ENCODE measurements at regions not wholly inside any gene's neighbourhood (a gene's known extent, or its start where the extent isn't known, plus 50 kb on each side); places are given as distances from the start of the nearest gene placed in this dataset.

DNA sequence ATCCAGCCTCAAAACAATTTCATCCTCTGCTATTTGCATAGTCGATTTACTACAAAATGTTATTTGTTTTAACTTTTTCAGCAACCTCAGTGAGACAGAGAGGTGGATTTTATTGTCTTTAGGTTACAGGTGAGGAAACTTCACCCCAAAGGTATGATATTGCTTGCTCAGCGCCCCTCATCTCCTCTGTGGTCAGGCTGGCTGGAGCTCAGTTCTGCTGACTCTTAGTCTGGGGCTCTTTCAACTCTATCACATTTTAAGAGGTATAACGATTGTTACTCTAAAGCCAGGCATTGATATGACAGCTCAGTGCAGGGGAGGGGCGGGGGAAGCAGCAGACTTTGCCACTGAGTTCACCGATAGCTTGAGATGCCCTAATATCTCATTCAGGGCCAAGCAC, 103.0 kb upstream of the DPH6 start:
- in situ Hi-C loops (cut with HindIII; ENCODE audit: low pct_ligation_motif_present, low pct_unique_long_range_greater_than_20kb, low sequenced_read_pairs) = no loop called here
- DNase-seq = no peak

DNA sequence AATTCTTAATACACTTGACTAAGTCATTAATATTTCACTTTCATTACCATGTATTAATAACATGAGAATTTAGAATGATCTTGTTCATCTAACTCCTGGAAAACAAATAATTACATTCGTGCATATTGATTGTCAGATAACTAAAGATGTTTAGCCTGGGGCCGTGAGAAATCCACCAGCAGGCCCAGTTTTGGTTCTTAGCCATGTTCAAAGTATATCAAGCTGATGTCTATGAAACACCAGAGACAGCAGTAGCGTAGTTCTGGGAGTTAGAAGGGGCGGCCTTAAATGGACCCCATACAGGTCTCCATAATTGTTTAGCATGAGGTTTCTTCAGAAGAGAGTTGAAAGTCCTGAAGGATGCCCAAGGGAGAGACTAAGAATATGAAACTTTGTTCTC, 103.6 kb upstream of the DPH6 start:
- no peak for DNase-seq
- in situ Hi-C loops (cut with HindIII; ENCODE audit: low pct_ligation_motif_present, low pct_unique_long_range_greater_than_20kb, low sequenced_read_pairs) = no loop called here

DNA sequence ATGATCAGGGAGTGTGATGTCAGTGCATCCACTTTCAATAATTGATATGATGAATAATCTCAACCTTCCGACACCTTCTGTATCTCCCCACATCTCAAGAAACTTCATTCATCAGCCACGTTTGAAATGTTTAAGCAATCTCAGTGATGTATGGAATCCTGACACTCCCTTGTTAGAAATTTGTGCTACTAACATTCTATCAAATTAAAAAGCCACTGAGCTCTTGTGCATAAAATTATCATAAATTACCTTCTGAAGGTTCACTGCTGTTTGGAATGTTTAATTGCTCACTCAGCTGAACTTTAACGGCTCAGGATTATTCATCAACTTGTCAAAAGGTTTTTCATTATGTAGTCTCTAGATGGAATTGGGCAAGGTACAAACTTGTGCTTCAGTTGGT, 108.4 kb upstream of the DPH6 start:
- in situ Hi-C loops (cut with HindIII; ENCODE audit: low pct_ligation_motif_present, low pct_unique_long_range_greater_than_20kb, low sequenced_read_pairs) = no loop called here
- DNase-seq = no peak

DNA sequence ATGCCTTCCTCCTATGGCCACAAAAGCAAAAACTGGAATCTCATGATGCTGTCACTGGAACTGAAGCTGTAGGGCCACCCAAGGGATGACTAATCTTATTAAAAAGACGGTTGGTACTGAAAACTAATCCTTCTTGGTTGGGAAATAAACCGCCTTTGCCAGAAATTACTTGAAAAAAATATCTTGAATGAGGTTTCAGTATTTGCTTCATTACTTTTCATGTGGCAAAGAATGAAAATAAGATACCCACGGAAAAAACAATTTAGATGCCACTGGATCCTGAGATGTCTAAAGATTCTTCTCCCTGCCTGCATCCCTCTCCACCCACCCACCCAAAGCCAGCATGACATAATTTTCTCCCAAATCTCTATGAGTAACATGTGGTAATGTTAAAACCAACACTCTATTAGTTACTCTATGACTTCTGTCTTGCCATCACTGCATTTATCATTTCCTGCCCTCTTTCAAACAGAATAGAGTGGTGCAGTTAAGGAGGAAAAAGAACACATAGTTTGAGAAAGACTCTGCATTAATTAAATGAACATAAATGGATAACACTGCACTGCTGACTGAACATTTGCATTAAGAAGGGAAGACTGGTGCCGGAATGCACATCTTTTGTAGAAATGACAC, 111.8 kb upstream of the DPH6 start:
- in situ Hi-C loops (cut with HindIII; ENCODE audit: low pct_ligation_motif_present, low pct_unique_long_range_greater_than_20kb, low sequenced_read_pairs) = no loop called here
- no peak for DNase-seq

DNA sequence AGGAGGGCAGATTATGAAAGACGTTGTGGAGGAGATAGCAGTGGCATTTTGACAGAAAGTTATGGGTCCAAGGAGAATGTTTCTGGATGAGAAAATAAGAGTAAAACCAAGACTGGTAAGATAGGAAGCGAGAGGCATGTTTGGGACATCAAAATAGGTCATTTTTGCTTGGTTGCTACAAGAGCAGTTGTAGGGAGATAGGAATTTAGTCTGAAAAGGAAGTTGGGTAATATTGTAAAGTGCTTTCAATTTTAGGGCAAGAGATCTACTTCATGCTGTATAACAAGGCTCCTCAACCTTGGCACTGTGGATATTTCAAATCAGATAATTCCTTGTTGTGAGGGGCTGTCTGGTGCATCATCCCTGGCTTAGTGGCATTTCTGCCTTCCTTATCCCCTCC, 118.0 kb upstream of the DPH6 start:
- in situ Hi-C loops (cut with HindIII; ENCODE audit: low pct_ligation_motif_present, low pct_unique_long_range_greater_than_20kb, low sequenced_read_pairs) = no loop called here

DNA sequence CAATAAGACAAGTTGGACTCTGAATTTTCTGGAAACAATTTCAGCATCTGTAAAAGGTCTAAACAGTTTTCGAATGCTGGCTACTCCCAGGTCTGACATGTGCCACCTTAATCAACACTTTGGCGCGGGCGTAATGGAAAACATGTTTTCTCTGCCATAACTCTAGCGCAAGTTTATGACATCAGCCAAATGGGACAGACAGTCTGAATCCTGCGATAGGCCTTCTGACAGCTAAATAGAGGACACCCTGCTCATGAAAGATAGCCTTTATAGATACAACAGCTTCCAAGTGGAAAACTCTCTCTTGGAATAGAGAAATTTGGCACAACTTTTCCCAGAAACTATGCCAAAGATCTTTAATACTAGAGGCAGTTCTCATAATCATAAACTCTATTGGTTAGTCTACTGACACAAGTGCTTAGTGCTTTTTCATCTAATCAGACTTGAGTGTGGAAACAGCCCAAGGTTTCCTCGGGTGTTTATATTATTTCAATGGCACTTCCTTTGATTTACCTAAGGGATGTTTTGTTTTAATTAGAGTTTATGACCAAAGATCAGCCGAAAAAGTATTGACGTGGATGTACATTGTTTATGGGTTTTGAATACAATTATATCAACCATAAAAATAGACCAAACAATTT, 120.1 kb upstream of the DPH6 start:
- in situ Hi-C loops (cut with HindIII; ENCODE audit: low pct_ligation_motif_present, low pct_unique_long_range_greater_than_20kb, low sequenced_read_pairs) = no loop called here

More for the DNA sequence above, 118.0 kb upstream of the DPH6 start:
- no peak for DNase-seq

DNA sequence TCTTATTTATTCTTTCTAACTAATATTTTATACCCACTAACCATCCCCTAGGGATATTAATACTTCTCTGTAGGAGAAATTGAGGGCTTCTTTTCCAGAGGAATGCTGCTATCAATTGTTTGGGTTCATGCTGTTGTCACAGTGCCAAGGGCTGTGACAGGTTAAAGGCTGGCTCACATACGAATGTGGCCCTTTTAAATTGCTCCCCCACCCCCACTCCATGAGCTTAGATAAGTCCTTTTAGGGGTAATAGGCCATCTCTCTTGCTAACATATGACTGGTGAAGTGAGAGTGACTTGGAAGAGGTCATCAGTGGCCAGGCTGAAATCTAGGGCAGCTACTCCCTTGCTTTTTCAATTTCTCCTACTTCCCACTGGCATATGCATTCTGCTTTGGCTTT, 121.9 kb upstream of the DPH6 start:
- no peak for DNase-seq
- in situ Hi-C loops (cut with HindIII; ENCODE audit: low pct_ligation_motif_present, low pct_unique_long_range_greater_than_20kb, low sequenced_read_pairs) = no loop called here

More for the DNA sequence above, 120.1 kb upstream of the DPH6 start:
- no peak for DNase-seq

DNA sequence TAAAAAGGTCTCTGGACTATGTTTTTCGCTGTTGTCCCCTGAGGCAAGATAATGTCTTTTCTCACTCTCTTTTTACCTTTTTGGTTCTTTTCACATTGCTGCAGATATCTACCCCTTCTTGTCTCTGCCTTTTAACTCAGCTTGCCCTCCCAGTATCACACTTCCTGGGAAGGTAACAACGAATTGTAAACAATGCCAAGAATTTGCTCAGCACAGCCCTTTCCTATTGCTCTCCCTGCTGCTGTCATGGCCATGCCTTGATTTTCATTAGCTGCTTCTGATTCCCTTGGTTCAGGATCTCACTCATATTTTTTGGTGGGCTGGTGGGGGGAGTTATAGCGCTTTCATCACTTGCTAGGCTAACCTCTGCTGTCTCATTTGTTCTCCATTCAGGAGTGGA, 123.1 kb upstream of the DPH6 start:
- DNase-seq = no peak
- in situ Hi-C loops (cut with HindIII; ENCODE audit: low pct_ligation_motif_present, low pct_unique_long_range_greater_than_20kb, low sequenced_read_pairs) = no loop called here

DNA sequence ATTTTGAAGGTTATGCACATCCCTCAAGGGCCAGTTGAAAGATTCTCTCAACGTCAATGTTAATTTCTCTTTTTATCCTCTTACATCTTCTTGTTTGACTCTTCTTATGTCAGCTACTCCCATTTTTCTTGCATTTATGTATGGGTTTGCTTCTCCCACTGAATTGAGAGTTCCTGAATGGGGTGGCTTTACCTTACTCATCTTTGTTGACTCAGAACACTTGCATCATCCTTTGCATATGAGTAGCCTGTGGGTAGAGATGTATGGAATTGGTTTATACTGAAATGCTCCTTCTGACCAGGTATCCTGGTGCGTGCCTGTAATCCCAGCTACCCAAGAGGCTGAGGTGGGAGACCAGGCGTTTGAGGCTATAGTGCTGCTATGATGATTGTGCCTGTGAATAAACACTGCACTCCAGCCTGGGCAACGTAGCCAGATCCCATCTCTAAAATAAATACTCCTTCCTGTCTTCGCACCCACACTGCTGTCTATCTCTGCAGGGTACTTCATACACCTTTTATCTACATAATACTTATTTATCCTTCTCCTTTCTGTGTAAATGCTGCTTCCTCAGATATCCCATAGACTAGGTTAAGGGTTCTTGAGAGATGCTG, 123.6 kb upstream of the DPH6 start:
- in situ Hi-C loops (cut with HindIII; ENCODE audit: low pct_ligation_motif_present, low pct_unique_long_range_greater_than_20kb, low sequenced_read_pairs) = no loop called here
- DNase-seq = no peak

DNA sequence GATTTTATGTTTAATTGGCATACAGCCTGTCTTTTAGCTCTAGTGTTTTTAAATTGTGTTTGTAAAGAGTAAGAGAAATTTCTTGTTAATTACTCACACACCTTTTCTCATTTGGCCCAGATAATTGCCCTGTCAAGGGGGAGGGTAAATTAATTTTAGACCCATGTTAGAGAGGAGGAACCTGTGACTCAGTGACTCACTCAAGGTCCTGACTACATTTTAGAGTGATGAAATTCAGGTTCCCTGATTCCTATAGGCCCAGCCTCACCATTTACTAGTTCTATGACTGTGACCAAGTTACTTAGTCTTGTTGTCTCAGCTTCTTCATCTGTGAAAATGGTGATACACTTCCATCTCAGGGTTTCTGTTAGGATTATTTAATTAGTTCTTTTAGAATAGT, 125.2 kb upstream of the DPH6 start:
- no peak for DNase-seq
- in situ Hi-C loops (cut with HindIII; ENCODE audit: low pct_ligation_motif_present, low pct_unique_long_range_greater_than_20kb, low sequenced_read_pairs) = no loop called here

DNA sequence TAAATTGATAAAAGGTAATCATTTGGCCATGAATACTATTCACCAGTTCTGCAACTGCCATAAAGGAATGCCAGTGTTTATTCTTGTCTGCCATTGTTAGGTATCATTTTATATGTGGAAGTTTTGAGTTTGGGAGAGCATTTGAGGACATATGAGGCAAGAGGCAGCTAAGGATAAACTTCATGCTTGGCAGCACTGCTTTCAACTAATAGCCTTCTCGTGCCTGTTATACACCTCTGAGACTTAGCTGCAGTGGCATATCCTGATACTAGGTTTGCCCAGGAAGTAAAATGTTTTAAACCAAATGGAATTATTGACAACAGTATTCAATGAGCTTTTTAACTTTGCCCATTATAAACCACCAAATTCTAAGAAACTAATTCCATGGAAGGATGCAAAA, 126.0 kb upstream of the DPH6 start:
- in situ Hi-C loops (cut with HindIII; ENCODE audit: low pct_ligation_motif_present, low pct_unique_long_range_greater_than_20kb, low sequenced_read_pairs) = no loop called here
- DNase-seq = no peak

DNA sequence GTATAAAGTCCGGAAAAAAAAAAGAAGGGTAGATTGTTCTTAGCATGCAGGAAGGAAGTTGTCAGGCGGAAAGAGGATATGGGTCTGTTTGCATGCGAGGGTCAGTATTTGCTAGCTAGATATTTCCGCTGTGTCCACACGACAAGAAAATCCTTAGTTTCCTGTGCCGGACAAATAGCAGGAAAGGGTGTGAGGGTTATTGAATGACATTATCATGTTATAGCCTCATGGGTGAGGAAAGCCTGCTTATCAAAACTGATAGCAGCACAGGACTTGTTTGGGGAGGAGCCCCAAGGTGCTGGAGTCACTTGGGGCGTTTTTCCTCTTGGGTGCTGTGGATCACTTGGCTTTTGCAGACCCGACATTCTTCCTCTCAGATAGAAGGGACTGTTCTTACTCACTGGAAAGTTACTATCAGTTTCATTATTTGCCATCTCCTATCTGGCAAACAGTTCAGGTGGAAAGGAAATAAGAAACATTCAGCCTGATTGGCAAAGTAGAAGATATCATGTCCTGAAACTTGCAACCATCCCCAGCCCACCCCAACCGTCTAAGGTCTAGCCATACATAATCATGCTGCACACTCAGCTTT, 127.2 kb upstream of the DPH6 start:
- no peak for DNase-seq
- in situ Hi-C loops (cut with HindIII; ENCODE audit: low pct_ligation_motif_present, low pct_unique_long_range_greater_than_20kb, low sequenced_read_pairs) = no loop called here

DNA sequence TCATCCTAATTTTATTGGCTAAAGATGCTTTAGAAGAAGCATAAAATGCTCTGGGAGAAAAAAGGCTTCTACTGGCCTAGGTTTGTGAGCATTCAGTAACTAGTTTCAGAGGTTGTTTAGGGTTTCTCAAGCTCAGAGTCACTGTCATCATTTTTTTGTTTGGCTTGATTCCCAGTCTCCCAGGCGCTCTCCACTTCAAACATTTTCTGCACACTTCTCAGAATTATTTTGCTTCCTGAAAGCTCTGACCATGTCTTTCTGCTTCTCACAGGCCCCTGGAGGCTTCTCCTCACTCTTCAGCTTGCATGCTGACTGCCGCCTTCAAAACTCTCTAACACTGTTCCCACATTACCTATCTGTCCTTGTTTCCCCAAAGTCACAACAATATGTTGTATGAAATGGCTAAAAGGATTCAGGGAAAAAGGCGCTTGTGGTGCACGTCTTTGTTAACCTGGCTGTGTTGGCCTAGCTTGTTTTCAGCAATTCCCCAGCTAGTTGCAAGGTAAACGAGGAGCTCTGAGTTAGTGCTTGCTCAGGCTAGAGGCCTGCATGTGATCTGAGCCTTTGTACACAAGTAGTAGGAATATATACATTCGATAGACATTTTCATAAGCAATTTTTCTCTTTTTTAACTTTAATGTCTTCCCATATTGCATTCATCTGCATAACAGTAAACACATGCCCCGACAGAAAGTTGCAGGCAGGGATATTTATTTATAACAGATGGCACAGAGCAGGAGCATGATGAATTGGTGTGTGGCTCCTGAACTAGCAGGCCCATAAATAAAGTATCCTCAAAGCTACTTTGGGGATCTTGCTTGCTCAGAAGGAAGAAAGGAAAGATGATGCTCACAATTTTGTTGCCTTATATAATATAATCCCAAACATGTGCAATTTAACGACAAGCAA, 129.2 kb upstream of the DPH6 start:
- DNase-seq = no peak
- in situ Hi-C loops (cut with HindIII; ENCODE audit: low pct_ligation_motif_present, low pct_unique_long_range_greater_than_20kb, low sequenced_read_pairs) = no loop called here

DNA sequence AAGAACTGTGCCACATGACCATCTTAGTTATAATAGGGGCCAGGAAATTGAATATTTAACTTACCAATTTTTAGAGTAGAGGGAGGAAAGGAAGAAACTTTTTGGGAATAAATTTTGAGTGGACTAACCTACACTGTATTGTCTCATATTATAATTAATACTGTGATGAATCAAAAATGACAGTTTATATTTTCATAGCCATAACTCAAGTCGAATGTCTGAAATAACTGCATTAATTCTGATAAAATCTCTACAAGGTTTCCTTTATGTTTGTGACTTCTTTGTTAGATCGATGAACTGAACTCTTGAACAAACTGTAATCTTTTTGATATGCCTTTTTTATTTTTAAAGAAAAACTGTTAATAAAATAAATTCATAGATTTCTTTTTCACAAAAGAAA, 132.8 kb upstream of the DPH6 start:
- in situ Hi-C loops (cut with HindIII; ENCODE audit: low pct_ligation_motif_present, low pct_unique_long_range_greater_than_20kb, low sequenced_read_pairs) = no loop called here
- no peak for DNase-seq

DNA sequence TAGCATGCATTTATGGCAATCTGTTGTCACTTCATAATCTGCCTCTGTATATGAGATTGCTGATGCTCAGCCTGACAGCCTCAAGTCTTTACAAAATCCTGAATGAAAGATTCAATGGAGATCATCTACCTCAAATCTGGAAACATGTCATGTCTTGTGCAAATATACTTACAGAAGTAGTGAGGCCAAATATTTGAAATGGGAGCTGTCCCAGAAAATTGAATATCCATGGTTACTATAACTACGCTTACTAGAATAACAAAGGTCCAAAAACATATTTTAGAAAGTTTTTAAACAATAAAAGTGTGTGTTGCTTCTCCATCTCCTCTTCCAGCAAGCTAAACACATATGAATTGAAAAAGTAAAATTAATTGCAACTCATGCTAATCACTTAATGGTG, 133.2 kb upstream of the DPH6 start:
- in situ Hi-C loops (cut with HindIII; ENCODE audit: low pct_ligation_motif_present, low pct_unique_long_range_greater_than_20kb, low sequenced_read_pairs) = no loop called here
- DNase-seq = no peak

DNA sequence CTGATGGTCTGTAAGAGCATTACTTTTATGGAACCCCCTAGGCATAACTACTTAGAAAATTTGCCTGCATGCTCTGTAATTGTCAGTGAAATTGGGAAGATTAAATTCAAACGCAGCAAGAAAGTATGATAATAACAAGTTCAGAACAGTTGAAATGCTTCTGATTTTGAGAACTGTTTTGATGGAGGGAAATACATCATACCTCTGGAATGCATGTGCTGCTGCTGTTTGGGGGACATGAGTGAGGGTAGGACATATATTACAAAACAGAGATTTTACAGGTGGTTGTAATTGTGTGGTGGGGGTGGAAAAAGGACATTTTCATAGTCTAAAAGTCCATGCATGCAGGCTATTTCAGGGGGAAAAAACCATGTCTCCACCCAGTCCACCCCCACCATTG, 135.0 kb upstream of the DPH6 start:
- no peak for DNase-seq
- in situ Hi-C loops (cut with HindIII; ENCODE audit: low pct_ligation_motif_present, low pct_unique_long_range_greater_than_20kb, low sequenced_read_pairs) = no loop called here

DNA sequence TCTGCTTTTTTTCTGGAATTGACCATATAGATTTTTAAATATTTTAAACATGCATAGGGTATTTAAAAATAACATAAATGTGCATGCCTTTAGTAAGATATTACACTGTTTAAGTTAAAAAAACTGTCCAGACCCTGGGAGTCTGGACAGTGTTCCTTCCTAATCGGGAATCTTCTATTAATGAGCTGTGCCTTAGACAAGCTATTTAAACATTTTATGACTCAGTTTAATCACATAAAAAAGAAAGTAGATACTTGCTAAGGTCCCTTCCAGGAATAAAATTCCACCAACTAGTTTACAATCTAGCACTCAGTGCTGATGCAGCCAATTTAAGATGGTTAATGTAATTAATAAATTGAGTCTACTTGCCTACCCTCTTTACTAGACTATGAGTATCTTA, 140.4 kb upstream of the DPH6 start:
- no peak for DNase-seq
- in situ Hi-C loops (cut with HindIII; ENCODE audit: low pct_ligation_motif_present, low pct_unique_long_range_greater_than_20kb, low sequenced_read_pairs) = no loop called here

DNA sequence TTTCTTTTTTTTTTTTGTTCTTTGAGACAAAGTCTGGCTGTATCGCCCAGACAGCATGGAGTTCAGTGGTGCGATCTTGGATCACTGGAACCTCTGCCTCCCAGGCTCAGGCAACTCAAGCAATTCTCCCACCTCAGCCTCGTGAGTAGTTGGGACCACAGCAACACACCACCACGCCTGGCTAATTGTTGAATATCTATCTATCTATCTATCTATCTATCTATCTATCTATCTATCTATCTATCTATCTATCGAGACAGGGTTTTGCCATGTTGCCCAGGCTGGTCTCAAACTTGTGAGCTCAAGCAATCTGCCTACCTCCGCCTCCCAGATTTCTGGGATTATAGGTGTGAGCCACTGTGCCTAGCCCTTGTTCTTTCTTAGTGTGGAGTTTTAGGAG, 143.3 kb upstream of the DPH6 start:
- in situ Hi-C loops (cut with HindIII; ENCODE audit: low pct_ligation_motif_present, low pct_unique_long_range_greater_than_20kb, low sequenced_read_pairs) = no loop called here
- no peak for DNase-seq

DNA sequence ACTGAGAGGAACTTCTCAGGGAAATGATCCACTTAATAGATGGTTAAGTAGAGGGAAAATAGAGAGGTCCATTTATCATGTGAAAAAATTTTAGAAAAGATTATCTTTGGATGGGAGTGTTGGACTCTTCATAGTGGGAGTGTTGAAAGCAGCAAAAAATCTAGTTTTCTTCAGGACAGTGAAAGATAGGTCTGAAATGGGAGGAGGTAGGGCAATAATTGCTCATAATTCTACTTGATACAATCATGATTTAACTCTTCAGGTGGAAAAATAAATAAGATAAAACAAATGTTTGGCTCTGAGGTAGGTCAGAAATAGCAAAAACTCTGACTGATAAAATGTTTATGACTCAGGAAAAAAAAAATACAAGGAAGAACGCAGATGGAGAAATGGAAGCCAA, 144.1 kb upstream of the DPH6 start:
- in situ Hi-C loops (cut with HindIII; ENCODE audit: low pct_ligation_motif_present, low pct_unique_long_range_greater_than_20kb, low sequenced_read_pairs) = no loop called here
- DNase-seq = no peak

Measured in ACHN (cell line).